ENCODE measurements at regions not wholly inside any gene's neighbourhood (a gene's known extent, or its start where the extent isn't known, plus 50 kb on each side); places are given as distances from the start of the nearest gene placed in this dataset.

GRCh38 chr14:58765418-58765831, 127.7 kb downstream of the DACT1 start:
- DNase-seq, result no peak
- Histone ChIP-seq H3K9me3 (no peaks in the 10 kb centered on the region), H3K4me1 (ENCODE audit: insufficient read depth) (peaks cover 1% of the 10 kb centered on the region), H3K27me3 (no peaks in the 10 kb centered on the region), H3K4me3 (no peak overlapping the region), H3K36me3 (no peaks in the 10 kb centered on the region), H3K27ac (no peak overlapping the region)
- intact Hi-C loops (cut with DNase I), result no loop called here
- no peak for TF ChIP-seq POLR2A (IDR thresholded peaks at IDR 0.05)
- no peak for TF ChIP-seq EP300 (IDR thresholded peaks at IDR 0.05)
- TF ChIP-seq, protein P1, sequence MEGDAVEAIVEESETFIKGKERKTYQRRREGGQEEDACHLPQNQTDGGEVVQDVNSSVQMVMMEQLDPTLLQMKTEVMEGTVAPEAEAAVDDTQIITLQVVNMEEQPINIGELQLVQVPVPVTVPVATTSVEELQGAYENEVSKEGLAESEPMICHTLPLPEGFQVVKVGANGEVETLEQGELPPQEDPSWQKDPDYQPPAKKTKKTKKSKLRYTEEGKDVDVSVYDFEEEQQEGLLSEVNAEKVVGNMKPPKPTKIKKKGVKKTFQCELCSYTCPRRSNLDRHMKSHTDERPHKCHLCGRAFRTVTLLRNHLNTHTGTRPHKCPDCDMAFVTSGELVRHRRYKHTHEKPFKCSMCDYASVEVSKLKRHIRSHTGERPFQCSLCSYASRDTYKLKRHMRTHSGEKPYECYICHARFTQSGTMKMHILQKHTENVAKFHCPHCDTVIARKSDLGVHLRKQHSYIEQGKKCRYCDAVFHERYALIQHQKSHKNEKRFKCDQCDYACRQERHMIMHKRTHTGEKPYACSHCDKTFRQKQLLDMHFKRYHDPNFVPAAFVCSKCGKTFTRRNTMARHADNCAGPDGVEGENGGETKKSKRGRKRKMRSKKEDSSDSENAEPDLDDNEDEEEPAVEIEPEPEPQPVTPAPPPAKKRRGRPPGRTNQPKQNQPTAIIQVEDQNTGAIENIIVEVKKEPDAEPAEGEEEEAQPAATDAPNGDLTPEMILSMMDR (IDR thresholded peaks at IDR 0.05), result no peak
- 42 to 58% (median 48%) methylated on average over 12 of the region's 12 CpGs for WGBS, 3 donors

GRCh38 chr14:58765843-58766242, 128.1 kb downstream of the DACT1 start:
- Histone ChIP-seq H3K36me3 (no peaks in the 10 kb centered on the region), H3K27ac (no peak overlapping the region), H3K9me3 (no peaks in the 10 kb centered on the region), H3K4me1 (ENCODE audit: insufficient read depth) (peaks cover 1% of the 10 kb centered on the region), H3K4me3 (no peak overlapping the region), H3K27me3 (no peaks in the 10 kb centered on the region)
- intact Hi-C loops (cut with DNase I), result no loop called here
- no peak for DNase-seq
- 34 to 54% (median 50%) methylated on average over 6 of the region's 6 CpGs for WGBS, 3 donors
- TF ChIP-seq POLR2A (IDR thresholded peaks at IDR 0.05) (no peak), EP300 (IDR thresholded peaks at IDR 0.05) (no peak)
- TF ChIP-seq, protein P1 (IDR thresholded peaks at IDR 0.05), result no peak

- WGBS, 3 donors, result 85 to 91% (median 87%) methylated on average over 5 of the region's 5 CpGs
- no peaks in the 10 kb centered on the region for H3K36me3 ChIP-seq
- no peaks in the 10 kb centered on the region for H3K9me3 ChIP-seq
- no peak for TF ChIP-seq EP300 (IDR thresholded peaks at IDR 0.05)
- TF ChIP-seq, protein P1 (IDR thresholded peaks at IDR 0.05), result no peak
- no peak for TF ChIP-seq POLR2A (IDR thresholded peaks at IDR 0.05)
- intact Hi-C loops (cut with DNase I), result no loop called here
- peaks cover 1% of the 10 kb centered on the region for H3K4me1 ChIP-seq (ENCODE audit: insufficient read depth)
- H3K27ac ChIP-seq, result no peak overlapping the region
- no peak overlapping the region for H3K4me3 ChIP-seq
- DNase-seq, result no peak
- H3K27me3 ChIP-seq, result no peaks in the 10 kb centered on the region
Observed at GRCh38 chr14:58769011-58769643, 131.4 kb downstream of the DACT1 start.

- H3K27ac ChIP-seq, result no peak overlapping the region
- H3K27me3 ChIP-seq, result no peaks in the 10 kb centered on the region
- H3K4me1 ChIP-seq (ENCODE audit: insufficient read depth), result peaks cover 1% of the 10 kb centered on the region
- 25 to 33% (median 27%) methylated on average over 2 of the region's 2 CpGs for WGBS, 3 donors
- no peak for TF ChIP-seq POLR2A (IDR thresholded peaks at IDR 0.05)
- TF ChIP-seq EP300 (IDR thresholded peaks at IDR 0.05), result no peak
- TF ChIP-seq, protein P1 (IDR thresholded peaks at IDR 0.05), result no peak
- no peak for DNase-seq
- H3K4me3 ChIP-seq, result no peak overlapping the region
- H3K9me3 ChIP-seq, result no peaks in the 10 kb centered on the region
- no peaks in the 10 kb centered on the region for H3K36me3 ChIP-seq
- intact Hi-C loops (cut with DNase I), result no loop called here
Observed at GRCh38 chr14:58769771-58770170, 132.0 kb downstream of the DACT1 start.
